BJ (cell line): ENCODE measurements at regions not wholly inside any gene's neighbourhood (a gene's known extent, or its start where the extent isn't known, plus 50 kb on each side); places are given as distances from the start of the nearest gene placed in this dataset.

ENCODE experiments used
- CTCF ChIA-PET: fragments of 350-600 bp; formaldehyde crosslinking; extraction: SDS; loops from one replicate; lab custom pipeline; 2021; ENCODE audit warnings: antibody characterized with exemption, inconsistent platforms; lab: Yijun Ruan, JAX
- POLR2A ChIA-PET: fragments of 300-600 bp; sonication (Branson Sonifier 250); formaldehyde crosslinking; extraction: SDS; loops from one replicate; lab custom pipeline; 2021; ENCODE audit warnings: antibody characterized with exemption; lab: Charles Lee
- DNase-seq: peaks from one replicate; pipeline ENCODE4 v3.0.0-alpha.2; 2011; ENCODE audit warnings: low read depth
- H3K27me3 ChIP-seq: 2 replicates; pipeline ENCODE4 v1.6.0; 2011; ENCODE audit warnings: low read length; ENCODE audit not compliant: control insufficient read depth, insufficient read depth
- H3K36me3 ChIP-seq: 2 replicates; pipeline ENCODE4 v1.5.1; 2011; ENCODE audit warnings: low read length; ENCODE audit not compliant: control insufficient read depth, insufficient read depth
- H3K4me3 ChIP-seq: 2 replicates; pipeline ENCODE4 v1.5.1; 2011; ENCODE audit warnings: low read depth, mild to moderate bottlenecking, control low read depth, low read length
- TF ChIP-seq, protein P1 (sequence below): IDR thresholded peaks from 2 replicates; pipeline ENCODE4 v1.5.1; 2011; ENCODE audit warnings: low read depth, mild to moderate bottlenecking, control low read depth, inconsistent platforms, low read length, moderate library complexity; ENCODE audit not compliant: insufficient read depth

- Histone ChIP-seq H3K36me3 (no peaks in the 10 kb centered on the region), H3K27me3 (no peaks in the 10 kb centered on the region), H3K4me3 (no peak overlapping the region)
- ChIA-PET CTCF (no interaction called here), POLR2A (no interaction called here)
- TF ChIP-seq, protein P1, sequence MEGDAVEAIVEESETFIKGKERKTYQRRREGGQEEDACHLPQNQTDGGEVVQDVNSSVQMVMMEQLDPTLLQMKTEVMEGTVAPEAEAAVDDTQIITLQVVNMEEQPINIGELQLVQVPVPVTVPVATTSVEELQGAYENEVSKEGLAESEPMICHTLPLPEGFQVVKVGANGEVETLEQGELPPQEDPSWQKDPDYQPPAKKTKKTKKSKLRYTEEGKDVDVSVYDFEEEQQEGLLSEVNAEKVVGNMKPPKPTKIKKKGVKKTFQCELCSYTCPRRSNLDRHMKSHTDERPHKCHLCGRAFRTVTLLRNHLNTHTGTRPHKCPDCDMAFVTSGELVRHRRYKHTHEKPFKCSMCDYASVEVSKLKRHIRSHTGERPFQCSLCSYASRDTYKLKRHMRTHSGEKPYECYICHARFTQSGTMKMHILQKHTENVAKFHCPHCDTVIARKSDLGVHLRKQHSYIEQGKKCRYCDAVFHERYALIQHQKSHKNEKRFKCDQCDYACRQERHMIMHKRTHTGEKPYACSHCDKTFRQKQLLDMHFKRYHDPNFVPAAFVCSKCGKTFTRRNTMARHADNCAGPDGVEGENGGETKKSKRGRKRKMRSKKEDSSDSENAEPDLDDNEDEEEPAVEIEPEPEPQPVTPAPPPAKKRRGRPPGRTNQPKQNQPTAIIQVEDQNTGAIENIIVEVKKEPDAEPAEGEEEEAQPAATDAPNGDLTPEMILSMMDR = no peak
- DNase-seq = no peak
These were observed 441.5 kb upstream of the CDH9 start for GRCh38 chr5:27479859-27480258.

- ChIA-PET POLR2A (no interaction called here), CTCF (no interaction called here)
These were observed 439.2 kb upstream of the CDH9 start for GRCh38 chr5:27477550-27477949.

GRCh38 chr5:27476356-27476988, 438.1 kb upstream of the CDH9 start:
- TF ChIP-seq, protein P1 = no peak
- no peaks in the 10 kb centered on the region for H3K36me3 ChIP-seq
- no peak for DNase-seq
- H3K4me3 ChIP-seq = no peak overlapping the region
- no peaks in the 10 kb centered on the region for H3K27me3 ChIP-seq
- ChIA-PET CTCF (no interaction called here), POLR2A (no interaction called here)

More at GRCh38 chr5:27477550-27477949, 439.2 kb upstream of the CDH9 start:
- TF ChIP-seq, protein P1 = no peak
- Histone ChIP-seq H3K4me3 (no peak overlapping the region), H3K36me3 (no peaks in the 10 kb centered on the region), H3K27me3 (no peaks in the 10 kb centered on the region)
- no peak for DNase-seq

GRCh38 chr5:27475063-27475462, 436.7 kb upstream of the CDH9 start:
- POLR2A ChIA-PET = no interaction called here

GRCh38 chr5:27474395-27474794, 436.0 kb upstream of the CDH9 start:
- Histone ChIP-seq H3K4me3 (no peak overlapping the region; the same call in 1 of the 2 replicates), H3K27me3 (no peaks in the 10 kb centered on the region), H3K36me3 (no peaks in the 10 kb centered on the region)
- CTCF ChIA-PET = no interaction called here
- no peak for DNase-seq
- TF ChIP-seq, protein P1 = no peak
- POLR2A ChIA-PET = no interaction called here

More at GRCh38 chr5:27475063-27475462, 436.7 kb upstream of the CDH9 start:
- Histone ChIP-seq H3K4me3 (no peak overlapping the region), H3K36me3 (no peaks in the 10 kb centered on the region), H3K27me3 (no peaks in the 10 kb centered on the region)
- TF ChIP-seq, protein P1 = no peak
- no peak for DNase-seq
- CTCF ChIA-PET = no interaction called here
